AG10803 (cell line): ENCODE measurements at regions not wholly inside any gene's neighbourhood (a gene's known extent, or its start where the extent isn't known, plus 50 kb on each side); places are given as distances from the start of the nearest gene placed in this dataset.

Experiments used
- DNase-seq: peaks from one replicate; pipeline ENCODE4 v3.0.0; 2010; ENCODE audit warnings: low read depth
- H3K4me3 ChIP-seq: 2 replicates; pipeline ENCODE4 v1.5.1; 2011; ENCODE audit warnings: mild to moderate bottlenecking, low read length, control low read depth
- CTCF ChIP-seq: conservative IDR thresholded peaks from 2 replicates; pipeline ENCODE4 v1.5.1; 2011; ENCODE audit warnings: mild to moderate bottlenecking, low read length, control low read depth, inconsistent platforms

GRCh38 chr9:82549174-82549821 is 513.6 kb downstream of the RASEF start:
- DNase-seq: no peak
- TF ChIP-seq CTCF: no peak
- no peak overlapping the region for H3K4me3 ChIP-seq

- DNase-seq: no peak
- no peak overlapping the region for H3K4me3 ChIP-seq
- TF ChIP-seq CTCF: no peak
Measured at GRCh38 chr9:82552784-82553183, 510.2 kb downstream of the RASEF start.

GRCh38 chr9:82553654-82554366 is 509.1 kb downstream of the RASEF start:
- TF ChIP-seq CTCF: no peak
- no peak for DNase-seq

GRCh38 chr9:82554381-82554780 is 508.6 kb downstream of the RASEF start:
- TF ChIP-seq CTCF: no peak
- DNase-seq: no peak
- no peak overlapping the region for H3K4me3 ChIP-seq

More at GRCh38 chr9:82553654-82554366, 509.1 kb downstream of the RASEF start:
- H3K4me3 ChIP-seq: no peak overlapping the region

GRCh38 chr9:82555031-82555430 is 507.9 kb downstream of the RASEF start:
- no peak overlapping the region for H3K4me3 ChIP-seq
- no peak for TF ChIP-seq CTCF
- DNase-seq: no peak

GRCh38 chr9:82555431-82556051 is 507.4 kb downstream of the RASEF start:
- TF ChIP-seq CTCF: no peak
- no peak for DNase-seq
- no peak overlapping the region for H3K4me3 ChIP-seq

- no peak overlapping the region for H3K4me3 ChIP-seq
- no peak for DNase-seq
- TF ChIP-seq CTCF: no peak
Measured at GRCh38 chr9:82558346-82558745, 504.6 kb downstream of the RASEF start.
